HEK293 (cell line): ENCODE measurements at regions not wholly inside any gene's neighbourhood (a gene's known extent, or its start where the extent isn't known, plus 50 kb on each side); places are given as distances from the start of the nearest gene placed in this dataset.

ENCODE experiments used
- CTCF ChIA-PET: fragments of 350-600 bp; formaldehyde crosslinking; extraction: SDS; loops from one replicate; lab custom pipeline; 2021; ENCODE audit warnings: antibody characterized with exemption; lab: Yijun Ruan, JAX
- POLR2A ChIA-PET: fragments of 300-600 bp; formaldehyde crosslinking; extraction: SDS; loops from one replicate; lab custom pipeline; 2020; ENCODE audit warnings: antibody characterized with exemption, inconsistent platforms; lab: Yijun Ruan, JAX
- H3K27ac ChIP-seq: fragments of 200-500 bp; sonication (Bioruptor generic); 2 replicates; pipeline ENCODE4 v1.5.1; 2014; ENCODE audit warnings: low read depth, low read length, control low read depth, inconsistent platforms; ENCODE audit errors: extremely low read depth
- H3K36me3 ChIP-seq, 2 experiments: fragments of 200-500 bp in 1 of 2; sonication (Bioruptor generic) in 1 of 2; 1 replicate in 1 of 2; 2 replicates in 1 of 2; pipeline ENCODE4 v1.5.1; 2014 to 2017; ENCODE audit warnings: inconsistent platforms in 2 of 2, low read length in 2 of 2; ENCODE audit not compliant: control insufficient read depth in 2 of 2, insufficient read depth in 1 of 2
- H3K4me1 ChIP-seq: fragments of 200-500 bp; sonication (Bioruptor generic); 2 replicates; pipeline ENCODE4 v1.5.1; 2014; ENCODE audit warnings: mild to moderate bottlenecking, low read length, inconsistent platforms; ENCODE audit not compliant: control insufficient read depth, insufficient read depth
- H3K4me3 ChIP-seq: 2 replicates; pipeline ENCODE4 v1.5.1; 2011; ENCODE audit warnings: low read depth, mild to moderate bottlenecking, control low read depth, low read length, moderate library complexity
- H3K9me3 ChIP-seq: fragments of 200-500 bp; sonication (Bioruptor generic); 2 replicates; pipeline ENCODE4 v1.5.1; 2014; ENCODE audit warnings: low read depth, low read length, inconsistent platforms; ENCODE audit not compliant: control insufficient read depth, insufficient read depth
- GLI2 ChIP-seq: fragments of 450-650 bp; formaldehyde crosslinking; IDR thresholded peaks from 2 replicates; pipeline ENCODE4; 2017; ENCODE audit warnings: missing biosample characterization, missing genetic modification characterization, low read depth, borderline replicate concordance
- PRDM1 ChIP-seq: fragments of 450-650 bp; formaldehyde crosslinking; IDR thresholded peaks from 2 replicates; pipeline ENCODE4; 2016; ENCODE audit warnings: missing biosample characterization, missing genetic modification characterization
- ZBTB7A ChIP-seq: fragments of 450-650 bp; formaldehyde crosslinking; IDR thresholded peaks from 2 replicates; pipeline ENCODE4 v1.5.1; 2016; ENCODE audit warnings: low read depth, missing biosample characterization, missing genetic modification characterization
- ZNF10 ChIP-seq: fragments of 450-650 bp; formaldehyde crosslinking; IDR thresholded peaks from 2 replicates; pipeline ENCODE4 v1.5.1; 2017; ENCODE audit warnings: missing biosample characterization, missing genetic modification characterization
- ZNF138 ChIP-seq: fragments of 450-650 bp; formaldehyde crosslinking; IDR thresholded peaks from 2 replicates; pipeline ENCODE4 v1.5.1; 2016; ENCODE audit warnings: missing biosample characterization, missing genetic modification characterization, borderline replicate concordance
- ZNF510 ChIP-seq: fragments of 450-650 bp; formaldehyde crosslinking; IDR thresholded peaks from 2 replicates; pipeline ENCODE4 v1.5.1; 2018; ENCODE audit warnings: mild to moderate bottlenecking, missing genetic modification characterization, missing biosample characterization; ENCODE audit not compliant: insufficient replicate concordance
- ZNF558 ChIP-seq: fragments of 450-650 bp; formaldehyde crosslinking; IDR thresholded peaks from 2 replicates; pipeline ENCODE4 v1.5.1; 2016; ENCODE audit warnings: missing biosample characterization, missing genetic modification characterization
- ZNF600 ChIP-seq: fragments of 450-650 bp; formaldehyde crosslinking; IDR thresholded peaks from 2 replicates; pipeline ENCODE4 v1.5.1; 2016; ENCODE audit warnings: missing biosample characterization, missing genetic modification characterization
- TF ChIP-seq, protein P1 (sequence below): fragments of 450-650 bp; formaldehyde crosslinking; IDR thresholded peaks from 2 replicates; pipeline ENCODE4 v1.5.1; 2016; ENCODE audit warnings: missing biosample characterization, missing genetic modification characterization, low read depth
- TF ChIP-seq, protein P2 (sequence below): fragments of 450-650 bp; formaldehyde crosslinking; IDR thresholded peaks from 2 replicates; pipeline ENCODE4 v1.5.1; 2017; ENCODE audit warnings: missing biosample characterization, missing genetic modification characterization
- TF ChIP-seq, protein P3 (sequence below): fragments of 450-650 bp; IDR thresholded peaks from 2 replicates; pipeline ENCODE4 v1.5.1; 2018; ENCODE audit warnings: missing biosample characterization, missing genetic modification characterization
- TF ChIP-seq, protein P4 (sequence below): fragments of 450-650 bp; formaldehyde crosslinking; IDR thresholded peaks from 2 replicates; pipeline ENCODE4 v1.5.1; 2016; ENCODE audit warnings: missing biosample characterization, missing genetic modification characterization
- TF ChIP-seq, protein P5 (sequence below): fragments of 450-650 bp; formaldehyde crosslinking; IDR thresholded peaks from 2 replicates; pipeline ENCODE4 v1.5.1; 2017; ENCODE audit warnings: missing biosample characterization, missing genetic modification characterization
- TF ChIP-seq, protein P6 (sequence below): fragments of 450-650 bp; formaldehyde crosslinking; IDR thresholded peaks from 2 replicates; pipeline ENCODE4 v1.5.1; 2016; ENCODE audit warnings: missing biosample characterization, missing genetic modification characterization, borderline replicate concordance
- TF ChIP-seq, protein P7 (sequence below): fragments of 450-650 bp; formaldehyde crosslinking; conservative IDR thresholded peaks from 2 replicates; pipeline ENCODE4 v1.5.1; 2016; ENCODE audit warnings: low read depth, missing biosample characterization, missing genetic modification characterization

DNA sequence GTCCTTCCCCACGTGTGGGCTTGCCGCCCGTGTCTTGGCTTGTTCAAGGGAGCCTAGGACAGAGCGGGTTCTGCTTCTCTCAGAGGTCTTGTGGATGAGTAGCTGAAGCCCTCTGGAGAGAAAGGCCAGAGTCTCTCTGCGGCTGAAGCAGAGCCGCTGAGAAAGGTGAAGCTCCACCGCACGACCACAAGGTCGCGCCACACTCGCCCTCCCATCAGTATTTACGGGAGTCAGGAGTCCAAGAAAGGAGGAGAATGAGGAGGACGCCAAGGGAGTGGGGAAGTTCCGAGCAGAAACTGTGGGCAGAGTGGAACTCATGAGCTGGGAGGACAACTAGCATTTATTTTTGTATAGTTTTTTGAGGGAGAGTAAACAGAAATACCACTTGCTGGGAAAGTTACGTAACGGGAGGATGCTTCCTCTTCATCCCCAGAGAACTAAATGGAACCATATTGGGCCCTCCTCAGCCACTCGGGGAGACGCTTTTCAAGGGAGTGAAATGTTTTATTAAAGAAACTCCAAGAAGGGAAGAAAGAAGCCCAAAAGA lies 51.6 kb upstream of the HAO2 start:
- ChIA-PET POLR2A (no interaction called here), CTCF (interaction anchor here (0.6 to 2.1 kb wide), 2 partner anchors 50 to 404 kb away, joined by 3 to 7 read pairs; no protein-coding TSS in a partner anchor)
- H3K27ac ChIP-seq, result no peak overlapping the region
- H3K36me3 ChIP-seq, result no peaks in the 10 kb centered on the region
- TF ChIP-seq ZNF510 (tag by site-specific recombination) (no peak), PRDM1 (tag by site-specific recombination) (no peak), ZNF558 (tag by site-specific recombination) (no peak), ZNF600 (no peak)
- TF ChIP-seq, protein P1, sequence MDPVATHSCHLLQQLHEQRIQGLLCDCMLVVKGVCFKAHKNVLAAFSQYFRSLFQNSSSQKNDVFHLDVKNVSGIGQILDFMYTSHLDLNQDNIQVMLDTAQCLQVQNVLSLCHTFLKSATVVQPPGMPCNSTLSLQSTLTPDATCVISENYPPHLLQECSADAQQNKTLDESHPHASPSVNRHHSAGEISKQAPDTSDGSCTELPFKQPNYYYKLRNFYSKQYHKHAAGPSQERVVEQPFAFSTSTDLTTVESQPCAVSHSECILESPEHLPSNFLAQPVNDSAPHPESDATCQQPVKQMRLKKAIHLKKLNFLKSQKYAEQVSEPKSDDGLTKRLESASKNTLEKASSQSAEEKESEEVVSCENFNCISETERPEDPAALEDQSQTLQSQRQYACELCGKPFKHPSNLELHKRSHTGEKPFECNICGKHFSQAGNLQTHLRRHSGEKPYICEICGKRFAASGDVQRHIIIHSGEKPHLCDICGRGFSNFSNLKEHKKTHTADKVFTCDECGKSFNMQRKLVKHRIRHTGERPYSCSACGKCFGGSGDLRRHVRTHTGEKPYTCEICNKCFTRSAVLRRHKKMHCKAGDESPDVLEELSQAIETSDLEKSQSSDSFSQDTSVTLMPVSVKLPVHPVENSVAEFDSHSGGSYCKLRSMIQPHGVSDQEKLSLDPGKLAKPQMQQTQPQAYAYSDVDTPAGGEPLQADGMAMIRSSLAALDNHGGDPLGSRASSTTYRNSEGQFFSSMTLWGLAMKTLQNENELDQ, result no peak
- TF ChIP-seq, protein P2, sequence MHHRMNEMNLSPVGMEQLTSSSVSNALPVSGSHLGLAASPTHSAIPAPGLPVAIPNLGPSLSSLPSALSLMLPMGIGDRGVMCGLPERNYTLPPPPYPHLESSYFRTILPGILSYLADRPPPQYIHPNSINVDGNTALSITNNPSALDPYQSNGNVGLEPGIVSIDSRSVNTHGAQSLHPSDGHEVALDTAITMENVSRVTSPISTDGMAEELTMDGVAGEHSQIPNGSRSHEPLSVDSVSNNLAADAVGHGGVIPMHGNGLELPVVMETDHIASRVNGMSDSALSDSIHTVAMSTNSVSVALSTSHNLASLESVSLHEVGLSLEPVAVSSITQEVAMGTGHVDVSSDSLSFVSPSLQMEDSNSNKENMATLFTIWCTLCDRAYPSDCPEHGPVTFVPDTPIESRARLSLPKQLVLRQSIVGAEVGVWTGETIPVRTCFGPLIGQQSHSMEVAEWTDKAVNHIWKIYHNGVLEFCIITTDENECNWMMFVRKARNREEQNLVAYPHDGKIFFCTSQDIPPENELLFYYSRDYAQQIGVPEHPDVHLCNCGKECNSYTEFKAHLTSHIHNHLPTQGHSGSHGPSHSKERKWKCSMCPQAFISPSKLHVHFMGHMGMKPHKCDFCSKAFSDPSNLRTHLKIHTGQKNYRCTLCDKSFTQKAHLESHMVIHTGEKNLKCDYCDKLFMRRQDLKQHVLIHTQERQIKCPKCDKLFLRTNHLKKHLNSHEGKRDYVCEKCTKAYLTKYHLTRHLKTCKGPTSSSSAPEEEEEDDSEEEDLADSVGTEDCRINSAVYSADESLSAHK (tag by site-specific recombination), result no peak
- TF ChIP-seq, protein P3, sequence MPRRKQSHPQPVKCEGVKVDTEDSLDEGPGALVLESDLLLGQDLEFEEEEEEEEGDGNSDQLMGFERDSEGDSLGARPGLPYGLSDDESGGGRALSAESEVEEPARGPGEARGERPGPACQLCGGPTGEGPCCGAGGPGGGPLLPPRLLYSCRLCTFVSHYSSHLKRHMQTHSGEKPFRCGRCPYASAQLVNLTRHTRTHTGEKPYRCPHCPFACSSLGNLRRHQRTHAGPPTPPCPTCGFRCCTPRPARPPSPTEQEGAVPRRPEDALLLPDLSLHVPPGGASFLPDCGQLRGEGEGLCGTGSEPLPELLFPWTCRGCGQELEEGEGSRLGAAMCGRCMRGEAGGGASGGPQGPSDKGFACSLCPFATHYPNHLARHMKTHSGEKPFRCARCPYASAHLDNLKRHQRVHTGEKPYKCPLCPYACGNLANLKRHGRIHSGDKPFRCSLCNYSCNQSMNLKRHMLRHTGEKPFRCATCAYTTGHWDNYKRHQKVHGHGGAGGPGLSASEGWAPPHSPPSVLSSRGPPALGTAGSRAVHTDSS (tag by site-specific recombination), result no peak
- no peaks in the 10 kb centered on the region for H3K9me3 ChIP-seq
- H3K4me1 ChIP-seq, result no peaks in the 10 kb centered on the region
- no peak overlapping the region for H3K4me3 ChIP-seq

DNA sequence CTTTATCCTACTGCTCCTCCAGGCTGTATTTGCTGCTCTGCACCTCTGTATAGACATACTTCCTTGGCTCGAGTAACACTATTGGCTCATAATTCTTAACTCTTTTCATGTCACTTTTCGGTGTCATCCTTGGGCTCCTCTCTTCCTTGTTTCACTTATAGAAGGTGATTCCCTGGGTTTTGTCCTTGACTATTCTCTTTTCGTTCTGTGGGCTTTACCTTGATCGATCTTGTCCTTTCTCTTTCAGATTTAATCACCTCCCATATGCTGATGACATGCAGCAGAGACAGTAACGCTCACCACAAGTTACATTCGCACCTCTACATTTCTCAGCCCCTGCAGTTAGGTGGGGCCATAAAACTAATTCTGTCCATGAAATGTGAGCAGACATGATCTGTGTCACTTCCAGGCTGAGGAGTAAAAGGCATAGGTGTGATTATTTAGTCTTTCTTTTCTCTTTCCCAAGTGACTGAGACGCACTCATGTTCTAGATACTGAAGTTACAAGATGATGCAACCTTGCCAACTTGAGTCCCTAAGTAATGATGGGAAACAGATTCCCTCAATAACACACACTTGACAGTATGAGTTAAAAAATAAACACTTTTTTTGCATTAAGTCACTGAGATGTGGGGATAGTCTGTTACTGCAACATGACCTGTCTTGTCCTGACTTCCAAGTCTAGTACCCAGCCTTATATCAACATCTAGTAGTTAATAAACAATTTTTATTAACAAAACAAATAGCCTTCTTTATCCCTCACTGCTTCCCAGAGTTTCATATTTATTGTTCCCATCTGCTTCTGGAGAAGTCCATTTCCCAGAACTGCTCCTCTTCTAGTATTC lies 49.9 kb upstream of the HAO2 start:
- Histone ChIP-seq H3K27ac (no peak overlapping the region), H3K4me3 (no peak overlapping the region), H3K9me3 (no peaks in the 10 kb centered on the region), H3K4me1 (no peaks in the 10 kb centered on the region), H3K36me3 (no peaks in the 10 kb centered on the region)
- ChIA-PET POLR2A (no interaction called here), CTCF (interaction anchor here (2.1 kb wide), 1 partner anchor 49 kb away, joined by 7 read pairs; no protein-coding TSS in a partner anchor)
- TF ChIP-seq ZNF10 (tag by site-specific recombination), result no peak
- TF ChIP-seq GLI2 (tag by site-specific recombination), result no peak
- TF ChIP-seq, protein P4, sequence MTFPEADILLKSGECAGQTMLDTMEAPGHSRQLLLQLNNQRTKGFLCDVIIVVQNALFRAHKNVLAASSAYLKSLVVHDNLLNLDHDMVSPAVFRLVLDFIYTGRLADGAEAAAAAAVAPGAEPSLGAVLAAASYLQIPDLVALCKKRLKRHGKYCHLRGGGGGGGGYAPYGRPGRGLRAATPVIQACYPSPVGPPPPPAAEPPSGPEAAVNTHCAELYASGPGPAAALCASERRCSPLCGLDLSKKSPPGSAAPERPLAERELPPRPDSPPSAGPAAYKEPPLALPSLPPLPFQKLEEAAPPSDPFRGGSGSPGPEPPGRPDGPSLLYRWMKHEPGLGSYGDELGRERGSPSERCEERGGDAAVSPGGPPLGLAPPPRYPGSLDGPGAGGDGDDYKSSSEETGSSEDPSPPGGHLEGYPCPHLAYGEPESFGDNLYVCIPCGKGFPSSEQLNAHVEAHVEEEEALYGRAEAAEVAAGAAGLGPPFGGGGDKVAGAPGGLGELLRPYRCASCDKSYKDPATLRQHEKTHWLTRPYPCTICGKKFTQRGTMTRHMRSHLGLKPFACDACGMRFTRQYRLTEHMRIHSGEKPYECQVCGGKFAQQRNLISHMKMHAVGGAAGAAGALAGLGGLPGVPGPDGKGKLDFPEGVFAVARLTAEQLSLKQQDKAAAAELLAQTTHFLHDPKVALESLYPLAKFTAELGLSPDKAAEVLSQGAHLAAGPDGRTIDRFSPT, result no peak
- TF ChIP-seq, protein P5, sequence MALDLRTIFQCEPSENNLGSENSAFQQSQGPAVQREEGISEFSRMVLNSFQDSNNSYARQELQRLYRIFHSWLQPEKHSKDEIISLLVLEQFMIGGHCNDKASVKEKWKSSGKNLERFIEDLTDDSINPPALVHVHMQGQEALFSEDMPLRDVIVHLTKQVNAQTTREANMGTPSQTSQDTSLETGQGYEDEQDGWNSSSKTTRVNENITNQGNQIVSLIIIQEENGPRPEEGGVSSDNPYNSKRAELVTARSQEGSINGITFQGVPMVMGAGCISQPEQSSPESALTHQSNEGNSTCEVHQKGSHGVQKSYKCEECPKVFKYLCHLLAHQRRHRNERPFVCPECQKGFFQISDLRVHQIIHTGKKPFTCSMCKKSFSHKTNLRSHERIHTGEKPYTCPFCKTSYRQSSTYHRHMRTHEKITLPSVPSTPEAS, result no peak
- TF ChIP-seq ZBTB7A (tag by site-specific recombination), result no peak
- TF ChIP-seq ZNF138 (tag by site-specific recombination), result no peak
- TF ChIP-seq, protein P6, sequence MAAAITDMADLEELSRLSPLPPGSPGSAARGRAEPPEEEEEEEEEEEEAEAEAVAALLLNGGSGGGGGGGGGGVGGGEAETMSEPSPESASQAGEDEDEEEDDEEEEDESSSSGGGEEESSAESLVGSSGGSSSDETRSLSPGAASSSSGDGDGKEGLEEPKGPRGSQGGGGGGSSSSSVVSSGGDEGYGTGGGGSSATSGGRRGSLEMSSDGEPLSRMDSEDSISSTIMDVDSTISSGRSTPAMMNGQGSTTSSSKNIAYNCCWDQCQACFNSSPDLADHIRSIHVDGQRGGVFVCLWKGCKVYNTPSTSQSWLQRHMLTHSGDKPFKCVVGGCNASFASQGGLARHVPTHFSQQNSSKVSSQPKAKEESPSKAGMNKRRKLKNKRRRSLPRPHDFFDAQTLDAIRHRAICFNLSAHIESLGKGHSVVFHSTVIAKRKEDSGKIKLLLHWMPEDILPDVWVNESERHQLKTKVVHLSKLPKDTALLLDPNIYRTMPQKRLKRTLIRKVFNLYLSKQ (tag by site-specific recombination), result no peak
- TF ChIP-seq, protein P7, sequence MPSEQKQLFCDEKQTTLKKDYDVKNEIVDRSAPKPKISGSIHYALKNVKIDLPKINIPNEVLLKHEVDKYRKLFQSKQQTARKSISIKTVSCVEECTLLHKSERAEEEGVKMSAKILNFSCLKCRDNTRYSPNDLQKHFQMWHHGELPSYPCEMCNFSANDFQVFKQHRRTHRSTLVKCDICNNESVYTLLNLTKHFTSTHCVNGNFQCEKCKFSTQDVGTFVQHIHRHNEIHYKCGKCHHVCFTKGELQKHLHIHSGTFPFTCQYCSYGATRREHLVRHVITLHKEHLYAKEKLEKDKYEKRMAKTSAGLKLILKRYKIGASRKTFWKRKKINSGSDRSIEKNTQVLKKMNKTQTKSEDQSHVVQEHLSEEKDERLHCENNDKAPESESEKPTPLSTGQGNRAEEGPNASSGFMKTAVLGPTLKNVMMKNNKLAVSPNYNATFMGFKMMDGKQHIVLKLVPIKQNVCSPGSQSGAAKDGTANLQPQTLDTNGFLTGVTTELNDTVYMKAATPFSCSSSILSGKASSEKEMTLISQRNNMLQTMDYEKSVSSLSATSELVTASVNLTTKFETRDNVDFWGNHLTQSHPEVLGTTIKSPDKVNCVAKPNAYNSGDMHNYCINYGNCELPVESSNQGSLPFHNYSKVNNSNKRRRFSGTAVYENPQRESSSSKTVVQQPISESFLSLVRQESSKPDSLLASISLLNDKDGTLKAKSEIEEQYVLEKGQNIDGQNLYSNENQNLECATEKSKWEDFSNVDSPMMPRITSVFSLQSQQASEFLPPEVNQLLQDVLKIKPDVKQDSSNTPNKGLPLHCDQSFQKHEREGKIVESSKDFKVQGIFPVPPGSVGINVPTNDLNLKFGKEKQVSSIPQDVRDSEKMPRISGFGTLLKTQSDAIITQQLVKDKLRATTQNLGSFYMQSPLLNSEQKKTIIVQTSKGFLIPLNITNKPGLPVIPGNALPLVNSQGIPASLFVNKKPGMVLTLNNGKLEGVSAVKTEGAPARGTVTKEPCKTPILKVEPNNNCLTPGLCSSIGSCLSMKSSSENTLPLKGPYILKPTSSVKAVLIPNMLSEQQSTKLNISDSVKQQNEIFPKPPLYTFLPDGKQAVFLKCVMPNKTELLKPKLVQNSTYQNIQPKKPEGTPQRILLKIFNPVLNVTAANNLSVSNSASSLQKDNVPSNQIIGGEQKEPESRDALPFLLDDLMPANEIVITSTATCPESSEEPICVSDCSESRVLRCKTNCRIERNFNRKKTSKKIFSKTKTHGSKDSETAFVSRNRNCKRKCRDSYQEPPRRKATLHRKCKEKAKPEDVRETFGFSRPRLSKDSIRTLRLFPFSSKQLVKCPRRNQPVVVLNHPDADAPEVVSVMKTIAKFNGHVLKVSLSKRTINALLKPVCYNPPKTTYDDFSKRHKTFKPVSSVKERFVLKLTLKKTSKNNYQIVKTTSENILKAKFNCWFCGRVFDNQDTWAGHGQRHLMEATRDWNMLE, result no peak
